ENCODE measurements at regions not wholly inside any gene's neighbourhood (a gene's known extent, or its start where the extent isn't known, plus 50 kb on each side); places are given as distances from the start of the nearest gene placed in this dataset.

- DNase-seq = no peak
Observed at GRCh38 chr6:20025681-20026080, 186.6 kb downstream of the MBOAT1 start.

- DNase-seq = no peak
Observed at GRCh38 chr6:20028143-20028542, 184.1 kb downstream of the MBOAT1 start.

- peak; percentile 16 for DNase-seq
Observed at GRCh38 chr6:20028562-20028961, 183.7 kb downstream of the MBOAT1 start.

- DNase-seq = no peak
Observed at GRCh38 chr6:20029979-20030378, 182.3 kb downstream of the MBOAT1 start.

GRCh38 chr6:20031342-20031741 lies 180.9 kb downstream of the MBOAT1 start:
- no peak for DNase-seq

GRCh38 chr6:20033697-20034407 lies 178.4 kb downstream of the MBOAT1 start:
- no peak for DNase-seq

- no peak for DNase-seq
Observed at GRCh38 chr6:20034408-20034769, 177.9 kb downstream of the MBOAT1 start.

- DNase-seq = no peak
Observed at GRCh38 chr6:20036141-20036677, 176.1 kb downstream of the MBOAT1 start.

GRCh38 chr6:20038410-20039204 lies 173.7 kb downstream of the MBOAT1 start:
- DNase-seq = peak; percentile 68

- no peak for DNase-seq
Observed at GRCh38 chr6:20044883-20045282, 167.4 kb downstream of the MBOAT1 start.

Data from NK-92 treated with Interleukin-12 subunit alpha and Interleukin-12 subunit beta, amount 100 ng/mL, for 24 hours (cell line).